LoVo (cell line): ENCODE measurements at regions not wholly inside any gene's neighbourhood (a gene's known extent, or its start where the extent isn't known, plus 50 kb on each side); places are given as distances from the start of the nearest gene placed in this dataset.
A peak's percentile ranks its signal among the peaks of the same experiment; 100 is the strongest.

Source experiments
- DNase-seq: peaks from one replicate; pipeline ENCODE4 v3.0.0-alpha.2; 2016; ENCODE audit warnings: low spot score

DNA sequence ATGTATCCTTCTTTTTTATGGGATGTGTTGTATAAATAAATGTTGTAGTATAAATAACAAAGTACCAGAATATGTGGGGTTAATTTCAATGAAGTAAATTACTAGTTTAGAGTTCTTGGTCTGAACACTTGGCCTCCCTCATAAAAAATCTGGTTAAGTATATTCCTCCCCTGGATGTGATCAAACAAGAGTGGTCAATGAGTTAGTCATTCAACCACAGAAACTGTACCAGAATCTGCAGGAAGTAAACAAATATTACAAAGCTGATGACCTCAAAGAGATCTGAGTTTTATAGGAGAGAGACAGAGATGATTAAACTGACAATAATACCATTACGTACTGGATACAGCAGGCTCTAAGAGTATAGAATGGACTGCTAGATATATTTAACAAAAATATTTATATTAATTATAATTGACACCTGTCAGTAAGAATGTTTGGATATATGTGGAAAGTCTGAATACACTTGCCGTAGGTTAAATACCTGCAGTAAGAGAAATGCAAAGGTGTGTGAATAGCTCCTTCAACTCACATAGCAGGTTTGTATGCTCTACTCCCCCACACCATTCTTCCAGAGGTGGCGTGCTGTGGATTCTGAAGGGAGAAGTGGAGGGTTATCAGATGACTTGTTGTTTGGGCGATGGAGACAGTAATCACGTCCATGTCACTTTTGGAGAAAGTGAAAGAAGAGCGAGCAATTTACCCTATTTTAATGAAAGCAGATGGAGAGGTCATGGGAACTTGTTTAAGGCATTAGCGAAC, 108.3 kb upstream of the LRATD1 start:
- DNase-seq = peak; percentile 61

DNA sequence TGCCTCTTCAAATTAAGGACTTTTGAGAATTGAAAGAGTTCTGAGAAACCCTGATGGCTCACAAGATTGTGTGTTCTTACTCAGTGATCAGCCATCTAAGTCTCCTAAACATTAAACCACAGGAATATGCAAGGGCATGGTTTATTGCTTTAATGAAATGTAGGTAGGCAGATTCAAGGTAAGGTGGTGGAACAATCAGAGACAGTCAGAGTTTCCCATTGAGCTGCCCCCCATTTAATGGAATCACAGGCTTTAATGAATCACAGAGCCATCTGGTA, 107.8 kb upstream of the LRATD1 start:
- DNase-seq = peak; percentile 19

DNA sequence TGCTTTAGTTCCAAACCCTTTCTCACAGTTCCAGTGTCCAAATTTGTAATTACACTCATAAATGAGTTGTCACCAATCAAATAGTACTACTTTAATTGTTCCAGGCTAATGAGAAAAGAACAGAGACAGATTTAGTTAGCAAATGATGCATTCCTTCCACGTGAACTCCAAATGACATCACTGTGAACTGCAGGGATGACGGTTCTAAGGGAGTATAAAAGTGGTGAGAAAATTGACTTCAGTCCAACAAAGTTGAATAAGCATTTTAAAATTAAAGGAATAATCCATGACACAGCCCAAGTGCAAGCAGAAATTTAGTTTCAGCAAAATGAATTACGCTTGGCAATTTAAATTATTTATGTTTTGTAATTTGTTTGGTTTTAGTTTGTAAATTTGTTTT, 102.0 kb upstream of the LRATD1 start:
- no peak for DNase-seq

DNA sequence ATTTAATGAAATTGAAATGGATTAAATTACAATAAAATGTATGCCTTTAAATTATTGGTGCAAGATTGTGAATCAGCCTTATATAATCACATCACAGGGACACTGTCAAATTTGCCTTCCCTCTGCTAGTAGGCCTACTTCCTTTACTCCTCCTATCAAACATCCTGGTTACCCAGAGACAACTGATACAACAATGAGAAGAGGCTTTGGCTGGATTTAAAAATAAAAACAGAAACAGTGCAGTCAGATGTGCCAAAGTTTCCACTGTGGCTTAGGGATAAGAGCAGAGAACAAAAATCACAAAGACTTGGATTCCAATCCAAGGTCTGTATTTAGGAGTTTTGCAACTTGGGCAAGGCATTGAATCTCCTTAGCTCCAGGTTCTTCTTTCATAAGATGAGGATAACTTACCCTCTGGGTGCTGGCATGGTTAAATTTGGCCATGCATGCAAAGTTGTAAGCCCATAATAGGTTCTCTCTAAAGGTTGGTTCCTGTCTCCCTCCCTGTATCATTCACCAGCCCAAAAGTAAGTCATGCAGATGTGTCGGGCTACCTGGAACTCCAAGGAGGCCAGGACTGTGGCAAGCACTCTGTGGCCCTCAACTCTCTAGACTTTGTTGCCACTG, 99.3 kb upstream of the LRATD1 start:
- DNase-seq = no peak

DNA sequence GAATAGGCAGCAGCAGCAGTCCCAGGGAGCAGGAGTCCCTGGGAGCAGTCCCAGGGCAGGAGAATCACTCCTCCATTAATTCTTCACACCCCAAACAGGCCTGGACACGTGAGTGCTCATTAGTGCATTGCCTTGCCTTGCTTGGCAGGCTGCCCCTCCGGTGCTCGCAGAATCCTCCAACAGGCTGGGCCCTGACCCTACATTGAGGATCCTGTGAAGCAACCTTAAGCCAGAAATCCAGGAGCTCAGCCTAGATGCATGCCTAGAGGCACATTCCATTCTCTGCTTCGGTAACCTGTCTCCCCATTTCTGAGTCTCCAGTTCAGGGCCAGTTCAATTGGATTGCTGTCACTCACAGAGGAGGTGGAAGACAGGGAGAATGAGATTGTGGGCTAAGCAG, 97.4 kb upstream of the LRATD1 start:
- DNase-seq = no peak

DNA sequence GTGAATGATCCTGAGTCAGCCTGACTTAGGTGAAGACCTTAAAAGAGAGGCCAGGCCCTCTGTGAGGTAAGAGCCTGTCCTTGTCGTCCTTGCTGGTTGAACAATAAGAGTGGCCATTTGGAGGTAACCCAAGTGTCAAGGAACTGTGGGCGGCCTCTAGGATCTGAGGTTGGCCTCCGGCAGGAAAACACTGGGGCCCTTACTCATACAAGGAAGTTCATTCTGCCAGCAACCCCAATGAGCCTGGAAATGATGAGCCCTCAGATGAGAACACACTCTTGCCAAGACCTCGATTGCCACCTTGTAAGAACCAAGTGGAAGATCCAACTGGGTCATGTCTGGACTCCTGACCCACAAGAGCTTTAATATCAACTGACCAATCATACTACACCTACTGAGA, 95.5 kb upstream of the LRATD1 start:
- DNase-seq = no peak

DNA sequence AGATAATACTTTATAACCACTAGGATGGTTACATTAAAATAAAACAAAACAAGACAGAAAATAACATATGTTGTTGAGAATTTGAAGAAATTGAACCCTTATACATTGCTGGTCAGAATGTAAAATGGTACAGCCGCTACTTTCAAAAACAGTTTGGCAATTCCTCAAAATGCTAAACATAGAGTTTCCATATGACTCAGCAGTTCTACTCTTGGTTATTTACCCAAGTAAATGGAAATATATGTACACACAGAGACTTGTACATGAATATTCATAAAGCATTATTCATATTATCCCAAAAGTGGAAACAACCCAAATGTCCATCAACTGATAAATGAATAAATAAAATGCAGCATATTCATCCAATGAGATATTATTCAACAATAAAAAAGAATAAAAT, 92.5 kb upstream of the LRATD1 start:
- DNase-seq = no peak

DNA sequence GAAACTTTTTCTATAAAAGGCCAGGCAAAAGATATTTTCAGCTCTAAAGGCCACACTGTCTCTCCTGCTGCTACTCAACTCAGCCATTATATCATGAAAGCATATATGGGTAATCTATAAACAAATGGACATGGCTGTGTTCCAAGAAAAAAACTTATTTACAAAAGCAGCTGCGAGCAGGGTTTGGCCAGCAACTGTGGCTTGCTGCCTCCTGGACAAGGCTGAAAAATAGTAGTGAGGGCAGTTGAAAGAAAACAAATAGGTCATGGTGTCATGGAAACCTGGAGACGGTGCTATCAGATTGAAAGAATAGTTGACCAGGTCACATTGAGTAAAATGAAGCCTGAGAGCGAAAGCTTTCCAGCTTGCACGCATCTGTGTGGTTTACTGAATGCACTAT, 89.2 kb upstream of the LRATD1 start:
- DNase-seq = no peak

DNA sequence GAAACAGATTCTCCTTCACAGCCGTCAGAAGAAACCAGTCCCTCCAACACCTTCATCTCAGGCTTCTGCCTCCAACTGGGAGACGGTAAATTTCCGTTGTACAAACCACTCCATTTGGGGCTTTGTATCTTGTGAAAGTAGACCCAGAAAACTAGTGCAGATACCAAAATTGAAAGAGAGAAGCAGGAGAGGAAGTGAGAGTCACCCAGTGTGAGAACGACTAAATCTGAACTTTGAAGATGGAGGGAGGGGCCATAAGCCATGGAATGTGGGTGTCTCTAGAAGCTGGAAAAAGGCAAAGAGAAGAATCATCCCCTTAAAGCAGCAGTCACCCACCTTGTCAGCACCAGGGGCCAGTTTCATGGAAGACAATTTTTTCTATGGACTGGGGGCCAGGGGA, 88.3 kb upstream of the LRATD1 start:
- DNase-seq = no peak

DNA sequence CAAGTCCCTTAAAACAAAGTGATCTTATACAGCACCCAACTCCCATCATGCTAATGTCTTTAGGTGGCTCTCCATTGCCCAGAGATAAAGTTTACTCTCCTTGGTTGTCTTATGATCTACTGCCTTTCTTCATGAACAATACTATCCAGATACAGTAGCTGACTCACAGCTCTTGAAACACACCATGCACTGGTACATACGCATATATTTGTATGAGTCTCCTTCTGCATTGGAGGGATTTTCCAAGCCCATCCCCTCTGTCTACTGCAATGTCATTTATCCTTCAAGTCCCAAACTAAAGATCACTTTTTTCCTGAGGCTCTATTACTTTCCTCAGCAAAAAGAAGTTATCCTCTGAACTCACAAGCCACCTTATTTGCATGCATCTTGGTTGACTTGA, 84.7 kb upstream of the LRATD1 start:
- DNase-seq = no peak

DNA sequence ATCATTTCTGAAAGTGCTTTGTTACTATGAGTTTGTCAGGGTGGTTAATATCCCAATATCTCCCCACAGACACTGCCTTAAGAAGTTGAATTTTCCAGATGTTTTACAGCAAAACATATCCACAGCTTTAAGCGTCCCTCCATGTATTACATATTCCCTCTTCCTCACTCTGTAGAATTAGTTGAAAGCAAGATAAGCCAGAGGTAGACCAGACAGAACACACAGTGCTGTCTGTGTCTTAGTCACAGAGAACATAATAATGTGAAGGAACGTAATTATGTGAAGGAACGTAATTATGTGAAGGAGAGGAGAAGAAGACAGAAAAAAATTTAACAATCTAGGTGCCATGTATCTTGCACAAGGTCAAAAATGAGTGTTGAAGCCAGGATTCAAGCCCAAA, 81.9 kb upstream of the LRATD1 start:
- no peak for DNase-seq

DNA sequence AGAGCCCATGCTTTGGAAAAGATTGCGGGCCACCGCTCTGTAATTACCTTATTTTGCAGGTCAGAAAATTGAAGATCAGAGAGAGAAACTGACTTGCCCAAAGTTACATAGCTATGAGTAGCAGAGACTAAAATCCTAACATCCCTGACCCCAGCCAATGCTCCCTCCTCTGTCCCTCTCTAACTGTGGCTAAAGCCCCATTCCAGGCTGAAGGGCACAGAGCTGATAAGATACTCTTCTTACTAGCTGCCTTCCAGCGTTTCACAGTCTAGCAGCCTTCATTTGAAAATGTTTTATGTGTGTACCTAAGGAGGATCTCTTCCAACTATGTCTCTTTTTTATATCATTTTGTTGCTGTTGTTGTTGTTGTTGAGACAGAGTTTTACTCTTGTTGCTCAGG, 81.4 kb upstream of the LRATD1 start:
- no peak for DNase-seq

DNA sequence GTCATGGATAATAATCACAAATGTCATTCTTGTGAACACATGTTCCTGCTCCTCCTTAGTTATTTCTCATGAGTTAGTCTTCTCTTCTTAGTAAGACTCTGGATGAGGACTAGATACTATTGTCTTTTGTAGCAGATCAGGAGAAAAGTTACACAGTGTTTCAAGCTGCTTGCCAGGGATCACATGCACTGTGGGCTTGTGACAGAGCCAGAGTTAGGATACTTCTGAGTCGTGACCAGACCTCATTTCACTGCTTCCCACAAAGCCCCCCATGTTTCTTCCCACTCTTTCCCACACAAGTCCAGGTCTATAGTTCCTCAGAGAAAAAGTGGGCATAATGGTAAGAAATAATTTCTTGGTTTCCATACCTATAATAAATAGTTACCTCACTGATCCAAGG, 80.2 kb upstream of the LRATD1 start:
- no peak for DNase-seq

DNA sequence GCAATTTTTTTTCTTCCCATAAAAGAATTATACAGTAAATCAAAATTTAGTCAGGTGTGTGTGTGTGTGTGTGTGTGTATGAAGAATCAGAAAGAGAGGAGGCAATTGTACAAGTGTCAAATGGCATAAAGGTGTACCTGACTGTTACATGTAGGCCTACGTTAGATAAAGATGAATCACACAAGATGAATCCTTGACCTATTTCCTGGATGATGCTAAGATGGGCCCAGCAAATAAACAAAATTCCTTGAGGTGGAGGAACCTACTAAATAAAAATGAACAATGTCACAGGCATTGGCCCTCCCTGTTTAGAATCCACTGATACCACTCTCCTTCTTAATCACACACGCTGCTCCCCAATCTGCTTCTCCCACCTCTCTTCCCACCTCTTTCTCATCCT, 79.7 kb upstream of the LRATD1 start:
- DNase-seq = no peak

DNA sequence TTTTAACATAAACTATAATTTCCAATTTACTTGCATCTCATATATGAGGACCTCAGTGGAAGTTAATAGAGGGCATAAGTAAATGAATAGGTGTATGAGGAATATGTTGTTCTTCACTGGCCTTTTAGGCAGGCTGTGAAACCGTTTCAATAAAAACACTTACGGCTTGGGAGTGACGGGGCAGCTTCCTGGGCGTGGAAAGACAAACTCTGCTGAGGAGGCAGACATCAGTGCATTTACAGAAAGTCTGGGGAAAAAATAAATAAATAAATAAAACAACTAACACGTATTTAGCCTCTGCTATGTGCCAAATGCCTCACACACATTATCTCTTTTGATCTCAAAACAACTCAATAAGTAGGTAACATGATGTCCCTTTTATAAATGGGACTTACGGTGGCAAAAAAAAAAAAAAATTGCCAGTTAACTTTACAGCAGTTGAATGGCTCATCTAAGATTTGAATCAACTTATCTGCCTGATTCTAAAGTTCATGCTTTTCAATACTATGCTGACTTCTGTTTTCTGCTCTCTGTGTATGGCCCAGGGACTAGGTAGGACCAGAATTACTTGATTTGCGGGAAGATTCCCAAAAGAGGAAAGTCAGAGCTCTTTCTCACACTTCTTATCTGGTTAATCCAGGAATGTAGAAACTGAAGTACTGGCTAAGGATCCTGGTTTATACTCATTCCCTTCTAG, 77.5 kb upstream of the LRATD1 start:
- peak; percentile 46 for DNase-seq

DNA sequence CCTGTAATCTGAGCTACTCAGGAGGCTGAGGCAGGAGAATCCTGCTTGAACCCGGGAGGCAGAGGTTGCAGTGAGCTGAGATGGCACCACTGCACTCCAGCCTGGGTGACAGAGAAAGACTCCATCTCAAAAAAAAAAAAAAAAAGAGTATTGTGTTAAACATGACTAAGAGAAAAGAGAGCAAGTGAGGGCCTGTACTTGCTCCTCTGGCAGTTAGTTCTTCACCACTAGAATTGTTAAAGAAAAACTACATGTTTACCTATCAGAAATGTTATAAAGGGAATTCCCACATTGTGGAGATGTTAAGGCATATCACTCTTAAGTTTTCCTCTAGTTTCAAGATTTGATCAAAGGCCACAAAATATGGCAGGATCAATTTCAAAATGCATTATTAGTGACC, 75.4 kb upstream of the LRATD1 start:
- no peak for DNase-seq

DNA sequence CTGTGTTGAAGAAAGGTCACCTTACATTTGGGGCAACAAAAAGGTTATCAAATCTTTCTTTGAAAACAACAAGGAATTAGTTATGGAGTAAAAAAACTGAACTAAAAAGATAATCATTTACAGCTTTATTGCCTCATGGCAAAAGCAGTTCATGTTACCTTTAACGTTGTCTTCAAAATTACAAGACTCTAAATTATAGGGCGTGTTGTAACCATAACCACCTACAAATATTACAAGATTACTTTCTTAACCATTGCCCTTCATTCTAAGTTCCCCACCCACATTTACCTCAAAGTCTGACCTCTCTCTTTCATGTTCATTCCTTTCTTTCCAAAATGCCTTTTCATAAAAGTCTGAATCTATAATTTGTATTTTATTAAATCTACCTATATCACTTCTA, 74.6 kb upstream of the LRATD1 start:
- DNase-seq = peak; percentile 42

DNA sequence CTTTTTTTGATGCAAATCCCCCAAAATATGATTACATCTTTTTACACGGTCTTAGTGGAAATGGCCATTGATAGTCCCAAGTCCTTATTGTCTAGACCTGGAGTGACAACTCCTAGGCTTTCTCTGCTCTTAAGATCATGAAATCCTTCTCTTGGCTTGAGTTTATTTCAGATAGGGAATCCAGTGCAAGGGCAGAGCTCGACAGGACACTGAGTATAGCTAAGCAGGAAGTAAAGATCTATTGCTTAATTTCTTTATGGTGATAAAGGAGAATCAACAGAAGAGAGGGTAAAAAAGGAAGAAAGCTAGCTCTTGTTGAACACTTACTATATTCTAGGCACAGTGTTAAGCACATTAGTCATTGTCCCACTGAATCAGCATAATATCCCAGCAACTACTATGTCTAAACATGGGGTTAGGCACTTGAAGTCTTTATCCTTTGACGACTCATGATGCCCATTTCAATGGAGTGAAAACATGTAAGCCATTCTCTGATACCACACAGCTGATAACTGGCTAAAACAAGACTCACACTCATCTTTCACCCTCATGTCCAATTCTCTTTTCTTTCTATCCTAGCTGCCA, 74.1 kb upstream of the LRATD1 start:
- no peak for DNase-seq

DNA sequence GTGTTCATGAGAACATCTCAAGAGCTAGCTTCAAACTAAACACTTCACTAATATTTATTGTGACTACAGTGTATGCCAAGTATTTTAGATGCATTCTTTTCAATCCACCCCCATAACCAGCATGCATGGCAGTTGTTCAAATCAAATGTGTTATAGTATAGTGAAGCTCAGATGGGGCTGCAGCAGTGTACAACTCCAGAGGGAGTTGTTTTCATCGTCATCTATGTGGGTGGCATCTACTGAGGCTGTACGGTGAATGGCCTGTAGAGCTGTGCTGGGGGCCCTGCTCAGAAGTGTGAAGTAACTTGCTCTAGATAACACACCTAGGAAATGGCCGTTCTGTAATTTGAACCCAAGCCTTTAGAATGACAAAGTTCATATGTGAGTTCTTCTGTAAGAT, 71.8 kb upstream of the LRATD1 start:
- no peak for DNase-seq

DNA sequence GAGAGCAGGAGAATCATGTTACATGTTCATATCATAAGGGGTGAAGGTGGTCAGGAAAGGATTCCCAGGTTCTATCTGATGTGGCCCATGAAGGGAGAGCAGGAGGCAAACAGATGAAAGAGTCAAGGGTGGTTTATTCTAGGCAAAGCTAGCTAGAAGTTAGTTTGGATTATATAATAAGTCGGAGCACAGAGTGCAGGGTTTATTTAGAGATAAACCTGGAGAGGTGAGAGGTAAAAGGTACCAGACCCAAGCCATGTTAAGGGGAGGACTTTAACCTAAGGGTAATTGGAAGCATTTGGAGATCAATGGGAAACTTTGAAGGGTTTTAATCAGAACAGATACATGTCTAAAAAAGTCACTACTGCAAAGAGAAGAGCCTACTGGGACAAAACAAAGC, 69.2 kb upstream of the LRATD1 start:
- DNase-seq = no peak

DNA sequence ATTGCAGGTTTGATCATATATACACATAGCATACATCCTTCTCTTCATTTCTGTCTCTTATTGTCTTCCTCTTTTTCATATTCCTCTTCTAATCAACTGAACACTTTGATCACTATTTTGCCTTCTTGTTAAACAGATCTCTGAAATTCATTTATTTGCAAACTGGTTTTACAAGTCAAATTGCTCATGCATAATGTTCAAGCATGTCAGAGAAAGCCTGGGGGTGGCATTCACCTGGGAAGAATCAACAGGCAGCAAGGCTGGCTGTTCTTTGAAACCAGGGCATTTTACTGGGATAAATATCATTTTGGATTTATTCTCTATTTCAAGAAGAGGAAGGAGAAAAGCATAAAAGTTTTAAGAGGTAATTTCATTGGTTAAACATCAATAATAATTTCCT, 66.9 kb upstream of the LRATD1 start:
- DNase-seq = no peak

DNA sequence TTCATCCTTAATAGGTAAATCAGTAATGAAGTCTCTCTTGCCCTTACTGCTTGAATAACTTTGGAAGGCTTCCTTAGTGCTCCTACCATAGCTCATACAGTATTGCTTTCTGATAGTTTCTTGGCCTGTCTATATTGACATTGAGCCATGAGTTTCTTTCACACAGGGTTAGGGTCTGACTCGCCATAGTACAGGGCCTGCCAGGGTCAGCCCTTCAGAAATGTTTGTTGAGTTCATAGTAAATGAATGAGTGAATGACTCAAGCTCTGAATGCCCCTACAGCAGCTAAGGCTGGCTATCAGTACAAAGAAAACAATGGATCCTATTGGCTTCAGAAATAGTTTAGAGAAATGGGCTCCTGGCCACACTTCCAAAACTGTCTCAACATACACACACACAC, 65.0 kb upstream of the LRATD1 start:
- DNase-seq = no peak

DNA sequence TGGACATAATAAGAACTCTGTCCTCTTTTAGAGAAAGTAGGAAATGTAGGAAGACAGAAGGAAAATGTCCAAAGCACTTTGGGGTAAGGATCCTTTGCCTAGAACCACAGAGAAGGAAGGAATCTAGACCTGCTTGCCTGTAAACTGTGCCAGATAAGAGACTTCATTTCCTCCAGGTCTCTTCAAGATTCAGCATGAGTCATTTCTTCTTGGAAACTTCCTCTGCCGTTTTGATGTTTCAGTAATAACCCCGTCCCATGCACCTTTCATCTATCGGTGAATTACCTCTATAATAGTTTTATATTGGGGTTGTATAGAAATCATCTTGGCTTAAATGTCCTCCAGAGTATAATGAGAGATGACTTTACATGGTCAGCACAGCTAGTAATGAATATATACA, 63.2 kb upstream of the LRATD1 start:
- DNase-seq = peak; percentile 45
